Naive thymus-derived CD4-positive, alpha-beta T cell (primary cell): ENCODE measurements at regions not wholly inside any gene's neighbourhood (a gene's known extent, or its start where the extent isn't known, plus 50 kb on each side); places are given as distances from the start of the nearest gene placed in this dataset.

Experiments
- ATAC-seq: fragments of 150-1000 bp; cut with Tn5 transposase; 2 replicates; pipeline ENCODE4 v1.10.0; 2021; ENCODE audit warnings: mild to moderate bottlenecking, moderate library complexity
- CTCF ChIA-PET: fragments of 350-600 bp; sonication (Branson Sonifier 250); formaldehyde crosslinking; loops from one replicate; lab custom pipeline; 2021; ENCODE audit warnings: antibody characterized with exemption; lab: Charles Lee
- POLR2A ChIA-PET: fragments of 350-600 bp; sonication (Branson Sonifier 250); formaldehyde crosslinking; loops from one replicate; lab custom pipeline; 2021; ENCODE audit warnings: antibody characterized with exemption, inconsistent platforms; lab: Charles Lee
- DNase-seq, 9 donors: peaks; one replicate each; pipeline versions ENCODE4 v3.0.0 to v3.0.0-alpha.2; 2020 to 2022; ENCODE audit warnings: mixed read lengths in 1 of 9
- H3K27ac ChIP-seq: one replicate; pipeline ENCODE4 v1.7.0; 2013; ENCODE audit warnings: mild to moderate bottlenecking, low read depth, low read length, moderate library complexity
- H3K27me3 ChIP-seq, 2 donors: one replicate each; pipeline ENCODE4 v1.7.0; 2013; ENCODE audit warnings: low read length in 2 of 2, mild to moderate bottlenecking in 2 of 2, moderate library complexity in 2 of 2; ENCODE audit not compliant: control insufficient read depth in 2 of 2, insufficient read depth in 2 of 2
- H3K36me3 ChIP-seq, 3 experiments: 1 replicate in 2 of 3; 2 replicates in 1 of 3; pipeline ENCODE4 v1.7.0; 2013; ENCODE audit warnings: low read length in 3 of 3, mild to moderate bottlenecking in 3 of 3, moderate library complexity in 1 of 3; ENCODE audit not compliant: insufficient read depth in 3 of 3, control insufficient read depth in 2 of 3
- H3K4me1 ChIP-seq, 2 donors: one replicate each; pipeline ENCODE4 v1.7.0; 2013; ENCODE audit warnings: low read length in 2 of 2, mild to moderate bottlenecking in 2 of 2, moderate library complexity in 1 of 2; ENCODE audit not compliant: control insufficient read depth in 2 of 2, insufficient read depth in 2 of 2
- H3K4me3 ChIP-seq: 2 replicates; pipeline ENCODE4 v1.7.0; 2013; ENCODE audit warnings: mild to moderate bottlenecking, low read length
- H3K9me3 ChIP-seq, 3 experiments: 1 replicate in 2 of 3; 2 replicates in 1 of 3; pipeline ENCODE4 v1.7.0; 2013; ENCODE audit warnings: low read length in 3 of 3; ENCODE audit not compliant: control insufficient read depth in 2 of 3
- H3K27ac Mint-ChIP-seq, 9 donors: one replicate each; pipeline ENCODE4 v1.8.0; 2020 to 2022; ENCODE audit warnings: mixed read lengths in 9 of 9, mild to moderate bottlenecking in 8 of 9, moderate library complexity in 5 of 9, inconsistent platforms in 2 of 9
- H3K27me3 Mint-ChIP-seq, 5 donors: one replicate each; pipeline ENCODE4 v1.8.0; 2021 to 2022; ENCODE audit warnings: mixed read lengths in 5 of 5, mild to moderate bottlenecking in 1 of 5
- H3K36me3 Mint-ChIP-seq, 5 donors: one replicate each; pipeline ENCODE4 v1.8.0; 2020 to 2022; ENCODE audit warnings: mixed read lengths in 5 of 5, mild to moderate bottlenecking in 3 of 5, inconsistent platforms in 1 of 5
- H3K4me1 Mint-ChIP-seq, 7 donors: one replicate each; pipeline ENCODE4 v1.8.0; 2020 to 2022; ENCODE audit warnings: mixed read lengths in 7 of 7, mild to moderate bottlenecking in 3 of 7, inconsistent platforms in 1 of 7
- H3K4me3 Mint-ChIP-seq, 10 donors: one replicate each; pipeline ENCODE4 v1.8.0; 2020 to 2022; ENCODE audit warnings: mild to moderate bottlenecking in 10 of 10, mixed read lengths in 10 of 10, moderate library complexity in 6 of 10, inconsistent platforms in 2 of 10
- H3K9me3 Mint-ChIP-seq, 11 donors: one replicate each; pipeline ENCODE4 v1.8.0; 2020 to 2022; ENCODE audit warnings: mixed read lengths in 11 of 11, mild to moderate bottlenecking in 4 of 11, inconsistent platforms in 1 of 11, moderate library complexity in 1 of 11
- intact Hi-C, 2 donors: fragments of 100-400 bp; cut with micrococcal nuclease; formaldehyde crosslinking; loops; one replicate each; pipeline ENCODE4 v1.15.1; 2023

DNA sequence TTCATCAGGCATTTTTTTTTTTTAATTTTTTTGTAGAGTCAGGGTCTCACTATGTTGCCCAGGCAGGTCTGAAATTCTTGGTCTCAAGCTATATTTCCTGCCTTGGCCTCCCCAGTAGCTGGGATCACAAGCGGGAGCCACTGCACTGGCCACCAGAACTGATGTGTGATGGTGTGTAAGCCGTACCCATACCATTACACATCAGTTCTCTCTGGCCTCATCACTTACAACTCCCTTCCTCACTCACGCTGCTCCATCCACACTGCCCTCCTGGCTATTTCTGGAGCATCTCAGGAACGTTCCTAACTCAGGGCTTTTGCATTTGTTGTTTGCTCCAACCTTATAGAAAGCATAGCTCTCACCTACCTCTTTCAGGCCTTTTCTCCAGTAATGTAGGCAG is 834.5 kb upstream of the ID2 start:
- no peaks in the 10 kb centered on the region for H3K9me3 Mint-ChIP-seq
- Histone ChIP-seq H3K4me1 (no peaks in the 10 kb centered on the region), H3K4me3 (no peak overlapping the region), H3K27me3 (no peaks in the 10 kb centered on the region), H3K36me3 (no peaks in the 10 kb centered on the region), H3K9me3 (no peaks in the 10 kb centered on the region), H3K27ac (no peak overlapping the region)
- ATAC-seq (no peak), DNase-seq (no peak)
- peak overlapping the region in 1 of 9 donors; percentile 89 for H3K27ac Mint-ChIP-seq
- POLR2A ChIA-PET = interaction anchor here (0.6 kb wide), 1 partner anchor 93 kb away, joined by 3 read pairs; no protein-coding TSS in a partner anchor
- H3K36me3 Mint-ChIP-seq = no peaks in the 10 kb centered on the region
- peaks cover 0 to 36% (median 6%) of the 10 kb centered on the region in 7 donors for H3K4me1 Mint-ChIP-seq
- CTCF ChIA-PET = no interaction called here
- peak overlapping the region in 1 of 10 donors; percentile 65 for H3K4me3 Mint-ChIP-seq
- peaks cover 0 to 3% (median 0%) of the 10 kb centered on the region in 5 donors for H3K27me3 Mint-ChIP-seq
- intact Hi-C loops = no loop called here

DNA sequence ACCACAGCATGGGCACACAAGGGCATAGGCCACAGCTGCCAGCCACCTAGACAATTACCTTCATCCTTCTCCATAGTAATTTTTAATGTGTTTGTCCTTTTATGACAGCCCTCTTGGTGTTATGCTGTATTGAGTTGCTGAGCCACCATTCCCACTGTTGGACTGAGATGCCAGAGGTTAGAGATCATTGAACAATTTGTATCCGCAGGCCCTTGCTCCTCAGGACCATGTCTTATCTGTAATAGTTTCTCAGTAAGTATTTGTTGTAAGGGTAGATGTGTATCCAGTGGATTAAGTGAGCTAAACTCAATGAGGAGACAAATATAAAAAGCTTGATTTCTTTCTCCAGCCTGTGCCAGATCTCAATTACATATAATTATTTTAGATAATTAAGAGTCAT is 832.8 kb upstream of the ID2 start:
- H3K4me1 ChIP-seq = no peaks in the 10 kb centered on the region
- no peak overlapping the region for H3K4me3 ChIP-seq
- no peaks in the 10 kb centered on the region for H3K36me3 ChIP-seq
- Mint-ChIP-seq H3K27me3 (peaks cover 0 to 3% (median 0%) of the 10 kb centered on the region in 5 donors), H3K36me3 (no peaks in the 10 kb centered on the region), H3K4me1 (peaks cover 0 to 27% (median 6%) of the 10 kb centered on the region in 7 donors), H3K4me3 (no peak overlapping the region), H3K27ac (peak overlapping the region in 2 of 9 donors; percentile 53 to 68), H3K9me3 (no peaks in the 10 kb centered on the region)
- no peaks in the 10 kb centered on the region for H3K9me3 ChIP-seq
- ChIA-PET POLR2A (no interaction called here), CTCF (no interaction called here)
- no peak overlapping the region for H3K27ac ChIP-seq
- no peak for ATAC-seq
- H3K27me3 ChIP-seq = no peaks in the 10 kb centered on the region
- intact Hi-C loops = no loop called here
- no peak for DNase-seq

GRCh38 chr2:7849531-7849930 is 832.3 kb upstream of the ID2 start:
- intact Hi-C loops = no loop called here
- POLR2A ChIA-PET = interaction anchor here (0.7 kb wide), 1 partner anchor 407 kb away, joined by 3 read pairs; no protein-coding TSS in a partner anchor
- H3K9me3 ChIP-seq = no peaks in the 10 kb centered on the region
- no peaks in the 10 kb centered on the region for H3K9me3 Mint-ChIP-seq
- no peak overlapping the region for H3K4me3 ChIP-seq
- CTCF ChIA-PET = no interaction called here
- H3K27me3 Mint-ChIP-seq = peaks cover 0 to 6% (median 0%) of the 10 kb centered on the region in 5 donors
- H3K4me1 ChIP-seq = no peaks in the 10 kb centered on the region
- H3K36me3 ChIP-seq = no peaks in the 10 kb centered on the region
- ATAC-seq = no peak
- peaks cover 0 to 27% (median 11%) of the 10 kb centered on the region in 7 donors for H3K4me1 Mint-ChIP-seq
- H3K27me3 ChIP-seq = no peaks in the 10 kb centered on the region
- H3K27ac ChIP-seq = no peak overlapping the region
- peaks cover 0 to 2% (median 0%) of the 10 kb centered on the region in 5 donors for H3K36me3 Mint-ChIP-seq
- no peak for DNase-seq
- no peak overlapping the region for H3K4me3 Mint-ChIP-seq
- H3K27ac Mint-ChIP-seq = no peak overlapping the region

DNA sequence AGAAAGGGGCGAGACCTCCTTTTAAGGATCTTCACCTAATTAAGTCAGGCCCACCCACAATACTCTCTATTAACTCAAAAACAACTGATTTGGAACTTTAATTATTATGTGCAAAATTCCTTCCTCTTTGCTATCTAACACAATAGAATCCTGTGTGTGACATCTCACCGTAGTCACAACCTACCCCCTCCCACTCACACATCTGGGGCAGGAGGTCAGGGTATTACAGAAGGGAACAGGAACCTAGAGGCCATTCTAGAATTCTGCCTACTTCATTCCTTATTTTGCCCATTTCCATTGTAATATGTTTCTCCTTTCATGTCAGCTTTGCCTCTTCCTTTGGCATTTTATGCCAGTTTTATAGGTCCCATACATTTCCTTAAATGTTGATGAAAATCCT is 829.3 kb upstream of the ID2 start:
- Mint-ChIP-seq H3K4me3 (no peak overlapping the region), H3K27me3 (peaks cover 0 to 4% (median 0%) of the 10 kb centered on the region in 5 donors), H3K36me3 (peaks cover 0 to 3% (median 0%) of the 10 kb centered on the region in 5 donors), H3K9me3 (peaks cover 0 to 2% (median 0%) of the 10 kb centered on the region in 11 donors), H3K27ac (no peak overlapping the region), H3K4me1 (peaks cover 3 to 18% (median 10%) of the 10 kb centered on the region in 7 donors)
- no peak overlapping the region for H3K27ac ChIP-seq
- CTCF ChIA-PET = no interaction called here
- H3K9me3 ChIP-seq = no peaks in the 10 kb centered on the region
- no peaks in the 10 kb centered on the region for H3K4me1 ChIP-seq
- intact Hi-C loops = no loop called here
- H3K27me3 ChIP-seq = no peaks in the 10 kb centered on the region
- ATAC-seq (no peak), DNase-seq (no peak)
- no peaks in the 10 kb centered on the region for H3K36me3 ChIP-seq
- POLR2A ChIA-PET = no interaction called here
- no peak overlapping the region for H3K4me3 ChIP-seq

- intact Hi-C loops = no loop called here
- H3K27me3 Mint-ChIP-seq = peaks cover 0 to 4% (median 0%) of the 10 kb centered on the region in 5 donors
- Histone ChIP-seq H3K27ac (no peak overlapping the region), H3K27me3 (no peaks in the 10 kb centered on the region), H3K36me3 (no peaks in the 10 kb centered on the region), H3K4me3 (no peak overlapping the region), H3K4me1 (no peaks in the 10 kb centered on the region), H3K9me3 (no peaks in the 10 kb centered on the region)
- H3K4me3 Mint-ChIP-seq = no peak overlapping the region
- H3K27ac Mint-ChIP-seq = no peak overlapping the region
- peaks cover 0 to 5% (median 0%) of the 10 kb centered on the region in 5 donors for H3K36me3 Mint-ChIP-seq
- peaks cover 0 to 5% (median 0%) of the 10 kb centered on the region in 7 donors for H3K4me1 Mint-ChIP-seq
- peaks cover 0 to 4% (median 0%) of the 10 kb centered on the region in 11 donors for H3K9me3 Mint-ChIP-seq
- POLR2A ChIA-PET = no interaction called here
- ATAC-seq = no peak
- DNase-seq = no peak
- CTCF ChIA-PET = no interaction called here
Measured at GRCh38 chr2:7857904-7858303, 824.0 kb upstream of the ID2 start.

GRCh38 chr2:7858624-7859023 is 823.2 kb upstream of the ID2 start:
- peaks cover 0 to 9% (median 0%) of the 10 kb centered on the region in 11 donors for H3K9me3 Mint-ChIP-seq
- Histone ChIP-seq H3K9me3 (no peaks in the 10 kb centered on the region), H3K36me3 (no peaks in the 10 kb centered on the region), H3K27me3 (no peaks in the 10 kb centered on the region), H3K4me1 (no peaks in the 10 kb centered on the region), H3K27ac (no peak overlapping the region), H3K4me3 (no peak overlapping the region)
- H3K4me1 Mint-ChIP-seq = peaks cover 0 to 5% (median 0%) of the 10 kb centered on the region in 7 donors
- peaks cover 0 to 4% (median 0%) of the 10 kb centered on the region in 5 donors for H3K27me3 Mint-ChIP-seq
- ChIA-PET POLR2A (no interaction called here), CTCF (no interaction called here)
- no peak for DNase-seq
- intact Hi-C loops = no loop called here
- H3K27ac Mint-ChIP-seq = no peak overlapping the region
- H3K4me3 Mint-ChIP-seq = no peak overlapping the region
- ATAC-seq = no peak
- H3K36me3 Mint-ChIP-seq = peaks cover 0 to 5% (median 0%) of the 10 kb centered on the region in 5 donors

DNA sequence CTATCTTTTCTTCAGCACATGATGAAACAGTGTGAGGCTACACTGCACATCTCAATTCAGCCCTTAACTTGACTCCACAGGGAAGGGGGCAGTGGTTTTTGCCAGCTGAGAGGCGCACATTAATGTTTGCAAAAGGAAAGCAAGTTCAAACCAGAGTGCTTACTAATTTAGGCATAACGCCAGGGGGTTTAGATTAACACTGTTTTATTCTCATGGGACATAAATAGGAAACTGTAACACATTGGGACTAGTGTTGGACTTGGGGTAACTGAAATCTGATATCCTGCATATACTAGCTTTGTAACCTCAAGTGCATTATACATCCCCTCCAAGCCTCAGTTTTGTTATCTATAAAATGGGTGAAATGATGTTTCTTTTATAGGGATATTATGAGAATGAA is 821.2 kb upstream of the ID2 start:
- peaks cover 0 to under 1% (median 0%) of the 10 kb centered on the region in 7 donors for H3K4me1 Mint-ChIP-seq
- H3K4me3 Mint-ChIP-seq = no peak overlapping the region
- H3K9me3 ChIP-seq = no peaks in the 10 kb centered on the region
- H3K27ac ChIP-seq = no peak overlapping the region
- intact Hi-C loops = no loop called here
- H3K36me3 Mint-ChIP-seq = peaks cover 0 to 7% (median 0%) of the 10 kb centered on the region in 5 donors
- no peaks in the 10 kb centered on the region for H3K4me1 ChIP-seq
- H3K27me3 Mint-ChIP-seq = no peaks in the 10 kb centered on the region
- no peaks in the 10 kb centered on the region for H3K27me3 ChIP-seq
- H3K9me3 Mint-ChIP-seq = peaks cover 0 to 11% (median 0%) of the 10 kb centered on the region in 11 donors
- H3K27ac Mint-ChIP-seq = no peak overlapping the region
- no peak for ATAC-seq
- H3K4me3 ChIP-seq = no peak overlapping the region
- ChIA-PET POLR2A (no interaction called here), CTCF (no interaction called here)
- DNase-seq = no peak
- no peaks in the 10 kb centered on the region for H3K36me3 ChIP-seq
